ENCODE measurements at regions not wholly inside any gene's neighbourhood (a gene's known extent, or its start where the extent isn't known, plus 50 kb on each side); places are given as distances from the start of the nearest gene placed in this dataset.
"Not testable (repeated sequence)": the region's sequence is repeated elsewhere in the genome, so short reads cannot be mapped to it uniquely, and the experiment has no call there.

DNA sequence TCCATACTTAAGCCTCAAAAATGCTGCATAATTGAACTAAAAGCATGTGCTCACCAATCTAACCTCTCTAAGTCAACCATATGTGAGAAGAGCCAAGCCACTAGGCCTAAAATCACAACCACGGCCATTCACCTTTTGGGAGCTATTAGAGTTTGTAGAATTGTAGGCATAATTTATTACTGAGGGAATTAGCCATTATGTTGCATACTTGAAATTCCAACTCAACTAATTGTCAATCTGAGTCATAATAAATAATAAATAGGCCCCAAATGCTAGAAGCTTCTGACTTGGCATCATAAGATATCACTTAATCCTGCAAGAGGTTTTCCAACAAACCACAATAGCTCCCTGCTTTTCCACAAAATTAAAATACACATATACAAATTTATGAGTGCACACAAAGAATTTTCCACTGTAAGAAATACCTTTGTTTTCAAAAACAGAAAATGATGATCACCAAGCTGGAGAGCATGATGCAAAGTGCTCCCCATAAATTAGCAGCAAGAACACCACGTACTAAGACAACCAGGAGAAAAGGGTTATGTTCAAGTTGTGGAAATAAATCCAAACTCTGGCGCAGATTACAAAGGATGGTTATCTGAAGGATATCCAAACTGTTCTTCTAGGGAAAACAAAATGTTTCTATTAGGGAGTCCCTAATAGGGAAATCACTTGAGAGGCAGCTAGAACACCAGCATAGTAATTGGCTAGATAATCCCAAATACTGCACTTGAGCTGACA, 250.0 kb upstream of the SLC30A5 start:
- no peak overlapping the region for H3K27ac ChIP-seq (ENCODE audit: low read depth in 2 of 2, low read length in 1 of 2)
- no peaks in the 10 kb centered on the region for H3K36me3 ChIP-seq (ENCODE audit: control insufficient read depth in 2 of 2, insufficient read depth in 2 of 2, low read length in 1 of 2)
- H3K9me3 ChIP-seq (ENCODE audit: control insufficient read depth in 2 of 2, insufficient read depth in 1 of 2, low read depth in 1 of 2, low read length in 1 of 2) = no peaks in the 10 kb centered on the region
- H3K4me1 ChIP-seq (ENCODE audit: control insufficient read depth in 2 of 2, insufficient read depth in 2 of 2, low read length in 1 of 2) = no peaks in the 10 kb centered on the region
- no peak overlapping the region for H3K4me3 ChIP-seq (ENCODE audit: low read depth in 1 of 2, low read length in 2 of 2)
- H3K27me3 ChIP-seq (ENCODE audit: control insufficient read depth in 1 of 2, insufficient read depth in 2 of 2, low read length in 2 of 2) = no peaks in the 10 kb centered on the region
- WGBS, 2 donors = 89 to 91% methylated on average over 3 of the region's 3 CpGs

DNA sequence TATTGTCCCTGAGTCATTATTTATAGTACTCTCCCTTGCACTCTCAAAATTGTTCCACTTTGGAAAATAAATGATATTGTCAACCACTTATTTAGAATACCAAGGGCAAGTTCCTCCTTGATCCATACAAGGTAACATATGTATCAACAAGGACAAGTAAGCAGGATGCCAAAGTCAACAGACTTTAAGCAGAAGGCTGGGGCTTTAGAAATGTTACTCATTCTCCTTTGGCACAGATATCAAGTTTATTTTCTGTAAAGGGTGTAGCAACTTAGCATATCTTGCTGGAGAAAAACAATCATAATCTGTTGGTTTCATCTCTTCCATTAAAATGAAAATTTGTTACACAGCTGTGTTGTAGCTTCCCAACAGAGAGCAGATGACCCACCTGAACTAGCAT, 248.7 kb upstream of the SLC30A5 start:
- Histone ChIP-seq H3K4me1 (ENCODE audit: control insufficient read depth in 2 of 2, insufficient read depth in 2 of 2, low read length in 1 of 2) (no peaks in the 10 kb centered on the region), H3K27me3 (ENCODE audit: control insufficient read depth in 1 of 2, insufficient read depth in 2 of 2, low read length in 2 of 2) (no peaks in the 10 kb centered on the region), H3K9me3 (ENCODE audit: control insufficient read depth in 2 of 2, insufficient read depth in 1 of 2, low read depth in 1 of 2, low read length in 1 of 2) (no peaks in the 10 kb centered on the region), H3K27ac (ENCODE audit: low read depth in 2 of 2, low read length in 1 of 2) (no peak overlapping the region), H3K36me3 (ENCODE audit: control insufficient read depth in 2 of 2, insufficient read depth in 2 of 2, low read length in 1 of 2) (no peaks in the 10 kb centered on the region), H3K4me3 (ENCODE audit: low read depth in 1 of 2, low read length in 2 of 2) (no peak overlapping the region)

DNA sequence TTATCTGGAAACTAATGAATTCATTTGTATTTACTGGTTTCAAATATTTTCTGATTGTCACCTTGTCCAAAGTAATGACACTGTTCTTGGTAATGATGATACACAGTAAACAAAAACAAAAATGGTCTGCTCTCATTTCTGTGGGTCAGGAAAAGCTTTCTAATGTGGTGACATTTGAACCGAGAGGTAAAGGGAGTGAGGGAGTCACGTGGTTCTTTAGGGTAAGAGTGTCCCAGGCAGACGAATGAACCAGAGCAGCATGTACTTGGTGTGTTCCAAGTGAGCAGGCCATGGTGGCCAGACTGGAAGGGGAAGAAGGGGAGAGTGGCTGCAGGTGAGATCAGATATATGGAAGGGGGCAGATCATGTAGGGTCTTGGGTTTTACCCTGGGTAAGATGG, 247.0 kb upstream of the SLC30A5 start:
- Histone ChIP-seq H3K36me3 (ENCODE audit: control insufficient read depth in 2 of 2, insufficient read depth in 2 of 2, low read length in 1 of 2) (no peaks in the 10 kb centered on the region), H3K4me3 (ENCODE audit: low read depth in 1 of 2, low read length in 2 of 2) (no peak overlapping the region), H3K4me1 (ENCODE audit: control insufficient read depth in 2 of 2, insufficient read depth in 2 of 2, low read length in 1 of 2) (no peaks in the 10 kb centered on the region), H3K27ac (ENCODE audit: low read depth in 2 of 2, low read length in 1 of 2) (no peak overlapping the region), H3K27me3 (ENCODE audit: control insufficient read depth in 1 of 2, insufficient read depth in 2 of 2, low read length in 2 of 2) (no peaks in the 10 kb centered on the region), H3K9me3 (ENCODE audit: control insufficient read depth in 2 of 2, insufficient read depth in 1 of 2, low read depth in 1 of 2, low read length in 1 of 2) (no peaks in the 10 kb centered on the region)
- WGBS, 2 donors = 82 to 85% methylated on average over 3 of the region's 3 CpGs

GRCh38 chr5:68848091-68848490, 245.7 kb upstream of the SLC30A5 start:
- no peaks in the 10 kb centered on the region for H3K4me1 ChIP-seq (ENCODE audit: control insufficient read depth in 2 of 2, insufficient read depth in 2 of 2, low read length in 1 of 2)
- no peaks in the 10 kb centered on the region for H3K36me3 ChIP-seq (ENCODE audit: control insufficient read depth in 2 of 2, insufficient read depth in 2 of 2, low read length in 1 of 2)
- no peaks in the 10 kb centered on the region for H3K27me3 ChIP-seq (ENCODE audit: control insufficient read depth in 1 of 2, insufficient read depth in 2 of 2, low read length in 2 of 2)
- no peak overlapping the region for H3K27ac ChIP-seq (ENCODE audit: low read depth in 2 of 2, low read length in 1 of 2)
- WGBS, 2 donors = 91 to 95% methylated on average over 3 of the region's 3 CpGs
- H3K9me3 ChIP-seq (ENCODE audit: control insufficient read depth in 2 of 2, insufficient read depth in 1 of 2, low read depth in 1 of 2, low read length in 1 of 2) = no peaks in the 10 kb centered on the region
- H3K4me3 ChIP-seq (ENCODE audit: low read depth in 1 of 2, low read length in 2 of 2) = no peak overlapping the region

- Histone ChIP-seq H3K36me3 (ENCODE audit: control insufficient read depth in 2 of 2, insufficient read depth in 2 of 2, low read length in 1 of 2) (no peaks in the 10 kb centered on the region), H3K27me3 (ENCODE audit: control insufficient read depth in 1 of 2, insufficient read depth in 2 of 2, low read length in 2 of 2) (no peaks in the 10 kb centered on the region), H3K9me3 (ENCODE audit: control insufficient read depth in 2 of 2, insufficient read depth in 1 of 2, low read depth in 1 of 2, low read length in 1 of 2) (no peaks in the 10 kb centered on the region), H3K4me3 (ENCODE audit: low read depth in 1 of 2, low read length in 2 of 2) (no peak overlapping the region), H3K4me1 (ENCODE audit: control insufficient read depth in 2 of 2, insufficient read depth in 2 of 2, low read length in 1 of 2) (no peaks in the 10 kb centered on the region), H3K27ac (ENCODE audit: low read depth in 2 of 2, low read length in 1 of 2) (no peak overlapping the region)
Measured at GRCh38 chr5:68849103-68849502, 244.7 kb upstream of the SLC30A5 start.

DNA sequence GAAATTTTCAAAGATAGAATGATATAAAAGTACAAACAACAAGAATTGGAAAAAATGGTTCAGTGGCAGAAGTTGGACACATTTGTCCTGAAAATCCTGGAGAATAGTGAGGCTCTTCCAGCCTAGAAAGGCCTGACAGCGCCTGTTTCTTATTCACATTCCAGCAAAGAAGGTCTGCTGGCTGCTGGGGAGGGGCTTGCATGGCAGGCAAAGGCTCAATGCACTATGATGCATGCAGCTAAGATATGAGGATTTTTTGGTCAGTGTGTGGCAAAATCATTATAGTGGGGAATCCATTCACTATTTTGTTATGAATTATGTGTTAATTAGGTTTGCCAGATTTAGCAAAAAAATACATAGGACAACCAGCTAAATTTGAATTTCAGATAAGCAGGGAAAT, 243.9 kb upstream of the SLC30A5 start:
- Histone ChIP-seq H3K36me3 (ENCODE audit: control insufficient read depth in 2 of 2, insufficient read depth in 2 of 2, low read length in 1 of 2) (no peaks in the 10 kb centered on the region), H3K9me3 (ENCODE audit: control insufficient read depth in 2 of 2, insufficient read depth in 1 of 2, low read depth in 1 of 2, low read length in 1 of 2) (no peaks in the 10 kb centered on the region), H3K4me3 (ENCODE audit: low read depth in 1 of 2, low read length in 2 of 2) (no peak overlapping the region), H3K27me3 (ENCODE audit: control insufficient read depth in 1 of 2, insufficient read depth in 2 of 2, low read length in 2 of 2) (no peaks in the 10 kb centered on the region), H3K27ac (ENCODE audit: low read depth in 2 of 2, low read length in 1 of 2) (no peak overlapping the region), H3K4me1 (ENCODE audit: control insufficient read depth in 2 of 2, insufficient read depth in 2 of 2, low read length in 1 of 2) (no peaks in the 10 kb centered on the region)
- WGBS, 2 donors = 70 to 91% methylated on average over 1 of the region's 1 CpG

DNA sequence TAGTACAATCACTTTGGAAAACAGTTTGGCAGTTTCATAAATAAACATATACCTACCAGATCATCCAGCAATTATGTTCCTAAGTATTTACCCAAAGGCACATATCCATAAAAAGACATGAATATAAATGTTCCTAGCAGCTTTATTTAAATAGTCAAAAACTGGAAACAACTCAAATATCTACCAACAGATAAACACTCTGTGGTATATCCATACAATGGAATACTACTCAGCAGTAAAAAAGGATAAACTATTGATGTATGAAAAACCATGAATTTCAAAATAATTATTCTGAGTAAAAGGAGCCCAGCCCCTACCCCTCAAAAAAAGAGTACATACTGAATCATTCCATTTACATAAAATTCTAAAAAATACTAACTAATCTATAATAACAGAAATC, 232.7 kb upstream of the SLC30A5 start:
- Histone ChIP-seq H3K9me3 (ENCODE audit: control insufficient read depth in 2 of 2, insufficient read depth in 1 of 2, low read depth in 1 of 2, low read length in 1 of 2) (no peaks in the 10 kb centered on the region), H3K36me3 (ENCODE audit: control insufficient read depth in 2 of 2, insufficient read depth in 2 of 2, low read length in 1 of 2) (no peaks in the 10 kb centered on the region), H3K27ac (ENCODE audit: low read depth in 2 of 2, low read length in 1 of 2) (no peak overlapping the region), H3K4me3 (ENCODE audit: low read depth in 1 of 2, low read length in 2 of 2) (no peak overlapping the region), H3K4me1 (ENCODE audit: control insufficient read depth in 2 of 2, insufficient read depth in 2 of 2, low read length in 1 of 2) (no peaks in the 10 kb centered on the region), H3K27me3 (ENCODE audit: control insufficient read depth in 1 of 2, insufficient read depth in 2 of 2, low read length in 2 of 2) (no peaks in the 10 kb centered on the region)

- Histone ChIP-seq H3K9me3 (ENCODE audit: control insufficient read depth in 2 of 2, insufficient read depth in 1 of 2, low read depth in 1 of 2, low read length in 1 of 2) (no peaks in the 10 kb centered on the region), H3K4me1 (ENCODE audit: control insufficient read depth in 2 of 2, insufficient read depth in 2 of 2, low read length in 1 of 2) (no peaks in the 10 kb centered on the region), H3K27ac (ENCODE audit: low read depth in 2 of 2, low read length in 1 of 2) (no peak overlapping the region), H3K27me3 (ENCODE audit: control insufficient read depth in 1 of 2, insufficient read depth in 2 of 2, low read length in 2 of 2) (no peaks in the 10 kb centered on the region), H3K4me3 (ENCODE audit: low read depth in 1 of 2, low read length in 2 of 2) (no peak overlapping the region), H3K36me3 (ENCODE audit: control insufficient read depth in 2 of 2, insufficient read depth in 2 of 2, low read length in 1 of 2) (no peaks in the 10 kb centered on the region)
- WGBS, 2 donors = 90 to 91% methylated on average over 5 of the region's 5 CpGs
Measured at GRCh38 chr5:68862560-68862959, 231.3 kb upstream of the SLC30A5 start.

DNA sequence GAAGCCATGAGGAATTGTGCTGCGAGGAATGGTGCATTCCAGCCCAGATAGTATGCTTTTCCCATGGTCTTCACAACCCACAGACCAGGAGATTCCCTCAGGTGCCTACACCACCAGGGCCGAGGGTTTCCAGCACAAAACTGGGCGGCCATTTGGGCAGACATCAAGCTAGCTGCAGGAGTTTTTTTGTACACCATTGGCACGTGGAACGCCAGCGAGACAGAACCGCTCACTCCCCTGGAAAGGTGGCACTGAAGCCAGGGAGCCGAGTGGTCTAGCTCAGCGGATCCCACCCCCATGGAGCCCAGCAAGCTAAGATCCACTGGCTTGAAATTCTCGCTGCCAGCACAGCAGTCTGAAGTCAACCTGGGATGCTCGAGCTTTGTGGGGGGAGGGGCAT, 228.6 kb upstream of the SLC30A5 start:
- not testable (repeated sequence) for H3K9me3 ChIP-seq (ENCODE audit: control insufficient read depth in 2 of 2, insufficient read depth in 1 of 2, low read depth in 1 of 2, low read length in 1 of 2); H3K27ac ChIP-seq (ENCODE audit: low read depth in 2 of 2, low read length in 1 of 2); H3K27me3 ChIP-seq (ENCODE audit: control insufficient read depth in 1 of 2, insufficient read depth in 2 of 2, low read length in 2 of 2); H3K36me3 ChIP-seq (ENCODE audit: control insufficient read depth in 2 of 2, insufficient read depth in 2 of 2, low read length in 1 of 2); H3K4me1 ChIP-seq (ENCODE audit: control insufficient read depth in 2 of 2, insufficient read depth in 2 of 2, low read length in 1 of 2); H3K4me3 ChIP-seq (ENCODE audit: low read depth in 1 of 2, low read length in 2 of 2)
- 86 to 92% methylated on average over 11 of the region's 11 CpGs for WGBS, 2 donors

DNA sequence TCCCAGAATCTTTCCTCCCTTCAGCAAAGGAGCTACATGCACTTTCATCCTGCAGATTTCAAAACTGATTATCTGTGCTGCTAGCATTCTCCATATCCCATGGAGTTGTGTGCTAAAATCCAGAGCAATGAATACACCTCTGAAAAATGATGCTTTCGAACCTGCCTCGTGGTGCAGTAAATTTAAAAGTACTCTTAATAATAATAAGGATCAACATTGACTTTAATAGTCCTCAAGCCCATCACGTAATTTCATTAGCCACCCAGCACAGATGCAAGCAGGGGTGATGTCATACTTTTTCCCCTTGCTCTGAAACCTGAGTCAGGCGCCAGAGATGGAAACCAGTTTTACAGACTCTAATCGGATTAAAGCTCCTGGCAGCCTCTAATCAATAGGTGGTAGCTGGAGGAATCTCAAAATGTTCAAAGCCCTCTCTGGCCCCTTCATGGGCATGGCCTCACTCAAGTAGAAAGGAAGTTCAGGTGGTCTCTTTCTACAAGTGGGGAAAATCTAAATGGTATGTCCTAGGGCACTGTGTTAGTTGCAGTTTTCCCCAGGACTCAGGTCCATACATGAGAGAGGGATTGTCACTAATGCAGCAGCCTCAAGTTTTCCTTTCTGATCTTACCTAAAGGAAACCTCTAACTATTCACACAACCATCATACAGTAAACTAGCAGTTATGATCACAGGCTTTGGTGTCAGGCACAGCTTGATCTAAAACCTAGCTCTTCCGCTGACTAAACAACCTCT, 221.6 kb upstream of the SLC30A5 start:
- H3K27ac ChIP-seq (ENCODE audit: low read depth in 2 of 2, low read length in 1 of 2) = no peak overlapping the region
- no peak overlapping the region for H3K4me3 ChIP-seq (ENCODE audit: low read depth in 1 of 2, low read length in 2 of 2)
- 57 to 67% methylated on average over 6 of the region's 6 CpGs for WGBS, 2 donors

More for the DNA sequence above, 221.6 kb upstream of the SLC30A5 start:
- Histone ChIP-seq H3K9me3 (ENCODE audit: control insufficient read depth in 2 of 2, insufficient read depth in 1 of 2, low read depth in 1 of 2, low read length in 1 of 2) (no peaks in the 10 kb centered on the region), H3K27me3 (ENCODE audit: control insufficient read depth in 1 of 2, insufficient read depth in 2 of 2, low read length in 2 of 2) (no peaks in the 10 kb centered on the region), H3K4me1 (ENCODE audit: control insufficient read depth in 2 of 2, insufficient read depth in 2 of 2, low read length in 1 of 2) (no peaks in the 10 kb centered on the region), H3K36me3 (ENCODE audit: control insufficient read depth in 2 of 2, insufficient read depth in 2 of 2, low read length in 1 of 2) (no peaks in the 10 kb centered on the region)

All from esophagus (tissue), 2 donors.